GM12864 (cell line): ENCODE measurements at regions not wholly inside any gene's neighbourhood (a gene's known extent, or its start where the extent isn't known, plus 50 kb on each side); places are given as distances from the start of the nearest gene placed in this dataset.

Source experiments
- DNase-seq: peaks from one replicate; pipeline ENCODE4 v3.0.0-alpha.2; 2011; ENCODE audit warnings: low read depth
- H3K4me3 ChIP-seq: 2 replicates; pipeline ENCODE4 v1.5.1; 2011; ENCODE audit warnings: mild to moderate bottlenecking, low read depth, low read length, control low read depth
- TF ChIP-seq, protein P1 (sequence below): IDR thresholded peaks from 2 replicates; pipeline ENCODE4 v1.5.1; 2011; ENCODE audit warnings: low read depth, mild to moderate bottlenecking, moderate library complexity, low read length, control low read depth, inconsistent platforms; ENCODE audit errors: missing control alignments

- H3K4me3 ChIP-seq = no peak overlapping the region
- TF ChIP-seq, protein P1, sequence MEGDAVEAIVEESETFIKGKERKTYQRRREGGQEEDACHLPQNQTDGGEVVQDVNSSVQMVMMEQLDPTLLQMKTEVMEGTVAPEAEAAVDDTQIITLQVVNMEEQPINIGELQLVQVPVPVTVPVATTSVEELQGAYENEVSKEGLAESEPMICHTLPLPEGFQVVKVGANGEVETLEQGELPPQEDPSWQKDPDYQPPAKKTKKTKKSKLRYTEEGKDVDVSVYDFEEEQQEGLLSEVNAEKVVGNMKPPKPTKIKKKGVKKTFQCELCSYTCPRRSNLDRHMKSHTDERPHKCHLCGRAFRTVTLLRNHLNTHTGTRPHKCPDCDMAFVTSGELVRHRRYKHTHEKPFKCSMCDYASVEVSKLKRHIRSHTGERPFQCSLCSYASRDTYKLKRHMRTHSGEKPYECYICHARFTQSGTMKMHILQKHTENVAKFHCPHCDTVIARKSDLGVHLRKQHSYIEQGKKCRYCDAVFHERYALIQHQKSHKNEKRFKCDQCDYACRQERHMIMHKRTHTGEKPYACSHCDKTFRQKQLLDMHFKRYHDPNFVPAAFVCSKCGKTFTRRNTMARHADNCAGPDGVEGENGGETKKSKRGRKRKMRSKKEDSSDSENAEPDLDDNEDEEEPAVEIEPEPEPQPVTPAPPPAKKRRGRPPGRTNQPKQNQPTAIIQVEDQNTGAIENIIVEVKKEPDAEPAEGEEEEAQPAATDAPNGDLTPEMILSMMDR = no peak
Observed at GRCh38 chr11:112759418-112759817, 201.8 kb upstream of the NCAM1 start.

GRCh38 chr11:112760396-112761059 is 200.7 kb upstream of the NCAM1 start:
- H3K4me3 ChIP-seq = no peak overlapping the region
- DNase-seq = no peak
- TF ChIP-seq, protein P1 = no peak

More at GRCh38 chr11:112759418-112759817, 201.8 kb upstream of the NCAM1 start:
- no peak for DNase-seq

- TF ChIP-seq, protein P1 = no peak
- no peak overlapping the region for H3K4me3 ChIP-seq
- no peak for DNase-seq
Observed at GRCh38 chr11:112761911-112762706, 199.1 kb upstream of the NCAM1 start.

DNA sequence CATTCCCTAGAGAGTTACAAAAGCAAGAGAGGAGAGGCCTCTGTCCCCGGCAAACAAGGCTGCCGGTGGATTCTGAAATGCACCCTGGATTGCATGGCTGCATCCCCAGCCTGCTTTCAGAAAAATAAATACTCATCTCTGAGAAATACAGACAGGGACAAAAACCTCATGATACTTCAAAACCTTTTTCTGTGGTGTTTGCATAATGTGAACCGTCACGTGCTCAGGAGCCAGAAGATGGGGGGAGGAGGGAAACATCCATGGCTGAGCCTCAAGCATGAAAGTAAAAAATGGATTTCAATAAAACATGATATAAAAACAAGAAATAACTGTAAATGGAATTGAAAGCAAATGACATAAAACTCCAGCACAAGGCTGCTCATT is 198.5 kb upstream of the NCAM1 start:
- TF ChIP-seq, protein P1 = no peak
- no peak overlapping the region for H3K4me3 ChIP-seq
- DNase-seq = no peak

- DNase-seq = no peak
- TF ChIP-seq, protein P1 = no peak
- no peak overlapping the region for H3K4me3 ChIP-seq
Observed at GRCh38 chr11:112765337-112765736, 195.9 kb upstream of the NCAM1 start.

GRCh38 chr11:112769170-112769569 is 192.1 kb upstream of the NCAM1 start:
- DNase-seq = no peak
- TF ChIP-seq, protein P1 = no peak
- no peak overlapping the region for H3K4me3 ChIP-seq
